Ovary (tissue), 3 donors: ENCODE measurements at regions not wholly inside any gene's neighbourhood (a gene's known extent, or its start where the extent isn't known, plus 50 kb on each side); places are given as distances from the start of the nearest gene placed in this dataset.

Source experiments
- EP300 ChIP-seq: sonication (generic); formaldehyde crosslinking; IDR thresholded peaks from one replicate; pipeline ENCODE4 v1.6.1; 2017; ENCODE audit warnings: antibody characterized with exemption
- TF ChIP-seq, protein P1 (sequence below), 3 donors: fragments of 450-650 bp in 2 of 3; fragments of 200-600 bp in 1 of 3; IDR thresholded peaks; one replicate each; pipeline versions ENCODE4 v1.5.1 to v1.8.0; 2016 to 2022; ENCODE audit warnings: antibody characterized with exemption in 3 of 3, mild to moderate bottlenecking in 1 of 3
- donor health status: DM: no; HTN: no; CAD: no.

DNA sequence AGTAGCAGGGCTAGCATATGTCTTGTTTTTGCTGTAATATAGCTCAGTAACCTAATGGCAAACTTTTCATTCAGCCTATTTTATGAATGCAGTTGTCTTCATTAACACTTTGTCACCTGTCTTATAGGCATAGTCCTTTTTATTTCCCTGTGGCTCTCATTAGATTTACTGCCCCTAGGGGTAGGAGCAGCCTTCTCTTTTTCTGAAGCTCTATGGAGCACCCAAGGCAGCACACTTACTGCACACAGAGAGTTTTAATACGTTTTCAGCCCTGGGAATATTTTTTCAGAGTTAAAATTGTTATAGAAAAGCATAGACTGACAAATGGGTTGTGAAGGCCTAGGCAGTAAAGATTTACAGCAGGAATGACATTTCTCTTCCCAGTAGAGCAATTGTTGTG is 406.8 kb downstream of the TMA16 start:
- TF ChIP-seq EP300 = no peak
- TF ChIP-seq, protein P1, sequence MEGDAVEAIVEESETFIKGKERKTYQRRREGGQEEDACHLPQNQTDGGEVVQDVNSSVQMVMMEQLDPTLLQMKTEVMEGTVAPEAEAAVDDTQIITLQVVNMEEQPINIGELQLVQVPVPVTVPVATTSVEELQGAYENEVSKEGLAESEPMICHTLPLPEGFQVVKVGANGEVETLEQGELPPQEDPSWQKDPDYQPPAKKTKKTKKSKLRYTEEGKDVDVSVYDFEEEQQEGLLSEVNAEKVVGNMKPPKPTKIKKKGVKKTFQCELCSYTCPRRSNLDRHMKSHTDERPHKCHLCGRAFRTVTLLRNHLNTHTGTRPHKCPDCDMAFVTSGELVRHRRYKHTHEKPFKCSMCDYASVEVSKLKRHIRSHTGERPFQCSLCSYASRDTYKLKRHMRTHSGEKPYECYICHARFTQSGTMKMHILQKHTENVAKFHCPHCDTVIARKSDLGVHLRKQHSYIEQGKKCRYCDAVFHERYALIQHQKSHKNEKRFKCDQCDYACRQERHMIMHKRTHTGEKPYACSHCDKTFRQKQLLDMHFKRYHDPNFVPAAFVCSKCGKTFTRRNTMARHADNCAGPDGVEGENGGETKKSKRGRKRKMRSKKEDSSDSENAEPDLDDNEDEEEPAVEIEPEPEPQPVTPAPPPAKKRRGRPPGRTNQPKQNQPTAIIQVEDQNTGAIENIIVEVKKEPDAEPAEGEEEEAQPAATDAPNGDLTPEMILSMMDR (IDR thresholded peaks at IDR 0.05) = no peak
